Skeletal muscle tissue (tissue), 3 donors: ENCODE measurements at regions not wholly inside any gene's neighbourhood (a gene's known extent, or its start where the extent isn't known, plus 50 kb on each side); places are given as distances from the start of the nearest gene placed in this dataset.

ENCODE experiments used
- H3K27ac ChIP-seq: one replicate; pipeline ENCODE4 v1.7.0; 2013; ENCODE audit warnings: mild to moderate bottlenecking, low read depth, low read length, inconsistent platforms
- H3K27me3 ChIP-seq, 3 donors: one replicate each; pipeline ENCODE4 v1.7.0; 2013; ENCODE audit warnings: low read length in 3 of 3; ENCODE audit not compliant: control insufficient read depth in 3 of 3, insufficient read depth in 3 of 3
- H3K36me3 ChIP-seq, 3 donors: one replicate each; pipeline ENCODE4 v1.7.0; 2013; ENCODE audit warnings: low read length in 3 of 3; ENCODE audit not compliant: control insufficient read depth in 3 of 3, insufficient read depth in 3 of 3
- H3K4me1 ChIP-seq, 3 donors: one replicate each; pipeline ENCODE4 v1.7.0; 2013; ENCODE audit warnings: low read length in 3 of 3, mild to moderate bottlenecking in 3 of 3; ENCODE audit not compliant: control insufficient read depth in 3 of 3, insufficient read depth in 3 of 3
- H3K4me3 ChIP-seq, 3 donors: one replicate each; pipeline ENCODE4 v1.7.0; 2013; ENCODE audit warnings: low read length in 3 of 3
- H3K9ac ChIP-seq, 3 donors: one replicate each; pipeline ENCODE4 v1.7.0; 2013; ENCODE audit warnings: low read length in 3 of 3, mild to moderate bottlenecking in 3 of 3, moderate library complexity in 2 of 3, low read depth in 1 of 3
- H3K9me3 ChIP-seq, 3 donors: one replicate each; pipeline ENCODE4 v1.7.0; 2013; ENCODE audit warnings: low read length in 3 of 3; ENCODE audit not compliant: control insufficient read depth in 3 of 3
- donor health status: Osteomylitis.

DNA sequence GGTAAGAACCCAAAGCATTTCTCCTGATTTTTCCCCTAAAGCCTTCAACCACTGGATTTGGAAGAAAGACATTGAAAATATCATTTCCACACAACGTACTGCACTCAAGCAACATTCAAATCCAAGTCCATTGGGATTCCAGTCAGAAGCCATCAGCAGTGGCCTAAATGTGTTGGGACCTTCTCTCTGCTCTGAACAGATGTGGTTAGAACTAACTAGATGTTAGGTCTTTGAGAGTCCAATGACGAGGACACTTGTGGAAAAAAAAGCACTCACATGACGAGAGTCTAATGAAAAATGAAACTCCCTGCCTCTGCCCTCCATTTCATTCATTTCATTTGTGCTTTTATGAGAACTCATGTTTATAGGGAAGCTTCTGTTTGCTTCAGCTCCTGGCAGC lies 382.3 kb downstream of the SIPA1L2 start:
- Histone ChIP-seq H3K9ac (no peak overlapping the region), H3K4me1 (no peaks in the 10 kb centered on the region), H3K27ac (no peak overlapping the region), H3K9me3 (no peaks in the 10 kb centered on the region), H3K36me3 (no peaks in the 10 kb centered on the region), H3K27me3 (no peaks in the 10 kb centered on the region), H3K4me3 (no peak overlapping the region)

DNA sequence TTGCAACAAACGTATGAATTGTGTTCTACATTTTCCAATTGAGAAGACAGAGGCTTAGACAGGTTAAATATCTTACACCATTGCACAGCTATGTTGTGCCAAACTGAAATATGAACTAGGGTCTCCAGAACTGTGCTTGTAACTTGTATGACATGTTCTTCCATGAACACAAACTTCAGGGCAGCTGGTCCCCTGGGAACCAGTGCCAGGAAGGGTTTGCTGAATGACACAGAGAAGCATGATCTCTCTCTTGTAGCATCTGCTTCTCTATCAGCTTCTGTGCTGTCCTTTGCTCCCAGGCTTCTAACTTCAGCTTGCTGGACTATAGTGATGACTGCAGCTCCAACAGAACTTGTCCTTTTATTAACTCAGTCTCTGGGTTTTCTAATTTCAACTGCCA lies 385.5 kb downstream of the SIPA1L2 start:
- no peak overlapping the region for H3K27ac ChIP-seq
- no peaks in the 10 kb centered on the region for H3K4me1 ChIP-seq
- no peaks in the 10 kb centered on the region for H3K9me3 ChIP-seq

DNA sequence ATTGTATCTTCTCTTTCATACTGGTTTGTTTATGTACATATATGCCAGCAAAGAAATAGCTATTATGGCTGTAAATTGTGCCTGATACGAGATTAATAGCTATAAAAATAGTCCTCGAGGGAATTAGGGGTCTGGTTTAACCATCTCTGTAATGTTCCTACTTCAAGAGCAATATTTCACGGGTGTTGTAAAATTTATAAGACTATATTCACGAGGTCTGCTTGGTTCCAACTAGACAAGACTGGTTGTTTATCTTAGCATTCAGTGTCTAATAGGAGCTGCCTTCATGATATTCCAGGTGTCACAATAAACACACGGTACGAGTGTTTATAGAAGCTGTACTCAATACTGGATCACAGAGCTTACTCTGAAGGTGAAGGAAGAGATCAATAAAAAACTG lies 389.9 kb downstream of the SIPA1L2 start:
- H3K4me3 ChIP-seq: no peak overlapping the region
- no peaks in the 10 kb centered on the region for H3K36me3 ChIP-seq
- H3K9ac ChIP-seq: no peak overlapping the region
- no peaks in the 10 kb centered on the region for H3K4me1 ChIP-seq
- H3K27me3 ChIP-seq: no peaks in the 10 kb centered on the region
- no peaks in the 10 kb centered on the region for H3K9me3 ChIP-seq
- H3K27ac ChIP-seq: no peak overlapping the region

More for the DNA sequence above, 385.5 kb downstream of the SIPA1L2 start:
- Histone ChIP-seq H3K9ac (no peak overlapping the region), H3K36me3 (no peaks in the 10 kb centered on the region), H3K27me3 (no peaks in the 10 kb centered on the region), H3K4me3 (no peak overlapping the region)

DNA sequence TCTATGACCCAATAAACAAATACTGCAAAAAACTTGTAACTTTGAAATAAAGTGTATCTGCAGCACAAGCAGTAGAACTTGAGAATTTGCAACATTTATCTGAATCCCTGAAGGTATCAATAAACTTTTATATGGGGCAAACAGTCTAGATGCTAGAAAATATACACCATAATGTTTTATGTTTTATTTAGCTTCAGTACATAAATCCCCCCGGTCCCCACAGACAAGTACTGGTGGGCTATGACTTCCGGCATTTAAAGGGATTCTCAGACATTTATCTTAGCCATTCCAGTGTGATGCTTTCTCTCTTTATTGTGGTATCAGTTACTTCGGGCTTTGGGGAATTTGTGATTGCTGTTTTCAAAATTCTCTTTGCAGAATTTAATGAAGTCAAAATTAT lies 390.4 kb downstream of the SIPA1L2 start:
- H3K4me3 ChIP-seq: no peak overlapping the region
- H3K4me1 ChIP-seq: no peaks in the 10 kb centered on the region
- no peaks in the 10 kb centered on the region for H3K36me3 ChIP-seq
- no peak overlapping the region for H3K27ac ChIP-seq
- no peaks in the 10 kb centered on the region for H3K9me3 ChIP-seq
- no peak overlapping the region for H3K9ac ChIP-seq
- no peaks in the 10 kb centered on the region for H3K27me3 ChIP-seq

DNA sequence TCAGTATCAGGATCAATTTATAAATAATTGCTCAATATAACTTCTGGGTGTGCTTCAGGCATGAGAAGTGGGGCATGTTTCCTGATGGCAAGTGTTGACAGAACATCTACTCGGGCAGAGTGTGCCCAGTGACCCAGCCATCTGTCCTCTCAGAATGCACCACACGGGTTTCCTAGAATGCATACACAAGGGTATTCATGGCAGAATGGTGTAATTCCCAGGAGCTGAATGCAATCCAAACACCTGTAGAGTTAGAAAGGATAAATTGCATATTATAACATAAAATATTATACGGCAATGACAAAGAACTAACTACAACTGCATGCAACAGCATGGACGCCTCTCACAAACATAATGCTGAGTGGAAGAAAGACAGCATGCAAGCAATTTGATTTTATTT lies 391.9 kb downstream of the SIPA1L2 start:
- Histone ChIP-seq H3K4me1 (no peaks in the 10 kb centered on the region), H3K9ac (no peak overlapping the region), H3K27ac (no peak overlapping the region), H3K9me3 (no peaks in the 10 kb centered on the region), H3K4me3 (no peak overlapping the region), H3K36me3 (no peaks in the 10 kb centered on the region), H3K27me3 (no peaks in the 10 kb centered on the region)

DNA sequence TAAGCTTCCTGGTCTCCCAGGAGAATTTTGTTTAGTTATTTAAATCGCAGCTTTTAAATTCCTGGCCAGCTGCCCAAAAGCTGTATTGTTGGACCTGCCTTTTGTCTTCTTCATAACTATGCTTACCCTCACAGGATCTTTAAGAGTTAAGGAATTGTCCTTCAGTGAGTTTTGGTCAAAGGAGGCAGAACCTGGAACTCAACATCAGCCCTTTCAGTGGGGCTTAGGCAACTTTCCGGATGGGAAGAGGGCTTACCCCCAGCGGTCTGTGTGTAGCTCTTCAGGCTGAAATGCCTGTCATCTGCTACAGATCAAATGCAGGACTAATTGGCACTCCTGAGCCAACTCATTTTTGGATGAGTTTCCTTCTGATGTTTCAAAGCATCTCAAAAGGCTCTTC lies 402.6 kb downstream of the SIPA1L2 start:
- Histone ChIP-seq H3K27me3 (no peaks in the 10 kb centered on the region), H3K4me1 (no peaks in the 10 kb centered on the region), H3K27ac (no peak overlapping the region), H3K4me3 (no peak overlapping the region), H3K9me3 (no peaks in the 10 kb centered on the region), H3K9ac (no peak overlapping the region), H3K36me3 (no peaks in the 10 kb centered on the region)

DNA sequence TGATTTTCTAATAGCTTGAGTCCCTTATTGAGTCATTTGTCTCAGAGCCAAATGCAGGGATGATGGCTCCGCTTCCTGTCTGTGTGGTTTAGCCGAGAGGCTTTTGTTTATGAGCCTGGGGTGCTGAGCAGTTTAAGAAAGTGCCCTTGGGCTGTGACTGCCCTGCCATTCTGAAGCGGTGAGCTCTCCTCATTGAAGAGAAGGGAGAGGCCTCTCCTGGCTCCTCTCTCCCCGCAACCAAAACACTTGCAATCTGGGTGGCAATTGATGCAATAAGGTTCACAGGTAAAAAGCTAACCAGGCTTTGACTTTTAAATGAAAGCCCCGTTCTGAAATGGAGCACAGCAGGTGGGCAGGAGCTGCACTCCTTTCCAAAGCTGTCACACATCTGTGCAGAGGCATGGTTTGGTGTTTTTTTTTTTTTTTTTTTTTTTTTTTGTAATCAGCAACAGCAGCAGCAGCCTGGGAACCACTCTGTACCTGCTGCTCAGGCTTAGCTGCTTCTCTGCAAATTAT lies 403.7 kb downstream of the SIPA1L2 start:
- Histone ChIP-seq H3K9me3 (no peaks in the 10 kb centered on the region), H3K9ac (no peak overlapping the region), H3K27ac (no peak overlapping the region), H3K4me3 (no peak overlapping the region), H3K27me3 (no peaks in the 10 kb centered on the region), H3K4me1 (no peaks in the 10 kb centered on the region), H3K36me3 (no peaks in the 10 kb centered on the region)

DNA sequence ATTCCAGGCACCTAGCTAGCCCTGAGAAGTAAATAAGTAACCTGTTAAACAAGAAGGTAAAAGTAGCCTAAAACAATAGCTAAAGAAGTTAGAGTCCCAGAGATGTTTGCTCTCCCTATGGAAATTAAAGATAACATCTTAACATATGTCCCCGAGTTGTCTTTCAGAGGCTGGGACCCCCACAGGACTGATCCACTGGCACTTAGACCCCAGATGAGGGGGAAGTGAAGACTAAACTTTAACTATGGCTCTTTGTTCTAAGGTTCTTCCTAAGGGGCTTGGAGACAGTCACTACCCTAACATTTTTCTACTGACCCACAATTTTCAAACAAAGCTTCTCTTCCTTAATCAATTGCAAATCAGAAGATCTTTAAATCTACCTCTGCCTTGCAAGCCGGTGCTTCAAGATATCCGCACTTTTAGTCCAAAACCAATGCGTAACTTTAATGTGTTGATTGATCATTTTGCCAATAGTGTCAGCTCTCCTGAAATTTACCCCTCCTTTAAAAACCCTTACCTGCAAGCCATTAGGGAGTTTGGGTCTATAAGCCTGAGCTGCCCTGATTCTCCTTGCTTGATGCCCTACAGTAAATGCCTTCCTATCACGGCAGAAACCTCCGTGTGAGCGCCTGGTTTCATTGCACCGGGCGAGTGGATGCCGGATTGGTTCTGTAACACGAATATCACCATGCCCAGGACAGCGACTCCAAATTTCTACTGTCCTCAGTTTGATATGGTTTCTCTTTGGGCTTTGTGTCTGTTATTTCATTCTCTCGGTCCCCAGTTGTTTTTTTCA lies 404.4 kb downstream of the SIPA1L2 start:
- H3K4me1 ChIP-seq: no peaks in the 10 kb centered on the region
- no peaks in the 10 kb centered on the region for H3K36me3 ChIP-seq
- no peaks in the 10 kb centered on the region for H3K27me3 ChIP-seq
- no peak overlapping the region for H3K9ac ChIP-seq
- no peak overlapping the region for H3K27ac ChIP-seq
- H3K9me3 ChIP-seq: no peaks in the 10 kb centered on the region
- no peak overlapping the region for H3K4me3 ChIP-seq

DNA sequence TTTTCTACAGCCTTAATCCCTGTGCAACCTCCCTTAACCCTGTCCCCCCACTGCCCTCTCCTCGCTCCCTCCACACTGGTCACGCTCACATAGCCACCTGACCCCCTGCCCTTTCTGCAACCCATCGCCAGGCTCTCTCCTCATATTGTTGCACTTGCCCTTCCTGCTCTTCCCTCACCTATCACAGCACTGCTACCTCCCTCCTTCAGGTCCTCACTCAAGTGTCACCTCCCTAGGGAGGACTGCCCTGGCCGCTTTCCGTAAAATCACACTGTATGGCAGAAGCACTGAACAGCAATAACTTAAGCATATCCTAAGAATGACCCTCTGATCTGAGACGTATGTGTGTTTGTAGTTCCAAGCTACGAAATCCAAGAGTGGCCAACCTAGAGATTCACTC lies 406.0 kb downstream of the SIPA1L2 start:
- Histone ChIP-seq H3K27me3 (no peaks in the 10 kb centered on the region), H3K4me1 (no peaks in the 10 kb centered on the region), H3K9ac (no peak overlapping the region), H3K4me3 (no peak overlapping the region), H3K27ac (no peak overlapping the region), H3K36me3 (no peaks in the 10 kb centered on the region), H3K9me3 (no peaks in the 10 kb centered on the region)

DNA sequence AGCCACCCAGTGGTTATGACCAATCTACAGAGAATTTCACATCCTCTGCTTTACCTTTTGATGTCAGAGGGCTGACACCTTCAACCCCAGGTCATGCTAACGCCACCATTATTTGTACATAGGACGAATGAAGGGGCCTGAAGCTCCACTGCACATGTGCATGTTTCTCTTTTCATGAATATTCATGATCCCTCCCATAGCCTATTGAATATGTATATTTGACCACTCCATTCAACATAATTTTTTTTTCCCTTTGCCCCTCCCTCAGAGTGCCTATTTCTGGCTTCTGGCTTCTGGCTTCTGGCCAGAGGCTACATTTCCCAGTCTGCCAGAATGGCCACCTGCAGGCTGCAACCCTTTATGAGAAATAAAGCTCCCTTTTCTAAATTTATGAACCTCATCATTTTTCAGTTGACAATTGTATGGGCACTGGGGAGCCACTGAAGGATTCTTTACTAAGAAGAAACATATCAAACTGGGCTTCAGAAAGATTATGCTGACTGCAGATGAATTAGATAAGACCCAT lies 406.7 kb downstream of the SIPA1L2 start:
- Histone ChIP-seq H3K9me3 (no peaks in the 10 kb centered on the region), H3K27ac (no peak overlapping the region), H3K9ac (no peak overlapping the region), H3K4me1 (no peaks in the 10 kb centered on the region), H3K36me3 (no peaks in the 10 kb centered on the region), H3K27me3 (no peaks in the 10 kb centered on the region), H3K4me3 (no peak overlapping the region)
